Fibroblast of lung (primary cell): ENCODE measurements at regions not wholly inside any gene's neighbourhood (a gene's known extent, or its start where the extent isn't known, plus 50 kb on each side); places are given as distances from the start of the nearest gene placed in this dataset.

Experiments
- CTCF ChIP-seq, 2 donors: IDR thresholded peaks in 1 of 2; conservative IDR thresholded peaks in 1 of 2; 1 replicate in 1 of 2; 2 replicates in 1 of 2; pipeline ENCODE4 v1.5.1; 2011 to 2012; ENCODE audit warnings: low read length in 2 of 2, control low read depth in 1 of 2, inconsistent platforms in 1 of 2, low read depth in 1 of 2, mild to moderate bottlenecking in 1 of 2
- EZH2 ChIP-seq: IDR thresholded peaks from 2 replicates; pipeline ENCODE4 v1.5.1; 2012; ENCODE audit warnings: low read length, control low read depth, mild to moderate bottlenecking; ENCODE audit errors: missing control alignments

- TF ChIP-seq EZH2 (no peak), CTCF (conservative IDR thresholded peaks at IDR 0.05 in 1 of 2, IDR thresholded peaks at IDR 0.05 in 1 of 2; ENCODE audit: low read depth in 1 of 2, low read length in 2 of 2) (no peak)
Measured at GRCh38 chr6:113009682-113010081, 662.6 kb downstream of the RFPL4B start.
